GM12878 (cell line): ENCODE measurements at regions not wholly inside any gene's neighbourhood (a gene's known extent, or its start where the extent isn't known, plus 50 kb on each side); places are given as distances from the start of the nearest gene placed in this dataset.

Source experiments
- ATAC-seq: fragments of 200-7000 bp; cut with Tn5 transposase; 3 replicates; pipeline ENCODE4 v1.9.1; 2020; ENCODE audit warnings: mild to moderate bottlenecking, moderate library complexity
- BruUV-seq: library from RNA; stranded (reverse); fragments of 400-500 nt; replicated peaks from 2 replicates; lab custom pipeline; 2021; lab: Mats Ljungman, UMichigan
- CTCF ChIA-PET: fragments of 300-600 bp; sonication (Branson Sonifier 250); formaldehyde crosslinking; extraction: SDS; loops from one replicate; lab custom pipeline; 2021; ENCODE audit warnings: inconsistent platforms; lab: Yijun Ruan, JAX
- POLR2A ChIA-PET: fragments of 350-600 bp; formaldehyde crosslinking; extraction: SDS; loops from one replicate; lab custom pipeline; 2021; ENCODE audit warnings: inconsistent platforms; lab: Charles Lee
- RAD21 ChIA-PET: fragments of 300-600 bp; sonication (Branson Sonifier 250); formaldehyde crosslinking; loops from one replicate; lab custom pipeline; 2023; ENCODE audit warnings: antibody characterized with exemption; ENCODE audit not compliant: unreplicated experiment; lab: Charles Lee
- SMC1A ChIA-PET: fragments of 300-600 bp; sonication (Branson Sonifier 250); formaldehyde crosslinking; loops from one replicate; lab custom pipeline; 2023; ENCODE audit not compliant: unreplicated experiment, uncharacterized antibody; lab: Charles Lee
- DNase-seq: peaks from one replicate; pipeline ENCODE4 v3.0.0-alpha.2; 2011; ENCODE audit warnings: low read depth, low spot score
- FAIRE-seq: peaks from 3 replicates; lab custom pipeline; 2011; peaks lifted over from hg19 to GRCh38; lab: Jason Lieb, UNC
- H2AFZ ChIP-seq: 2 replicates; pipeline ENCODE4 v1.6.0; 2011; ENCODE audit warnings: low read depth, low read length, control low read depth; ENCODE audit not compliant: control insufficient read depth
- H3K27ac ChIP-seq: 2 replicates; pipeline ENCODE4 v1.5.1; 2011; ENCODE audit warnings: control low read depth; ENCODE audit not compliant: control insufficient read depth, insufficient read depth
- H3K27me3 ChIP-seq, 2 experiments: replicated peaks in 1 of 2; 2 replicates each; pipeline versions ENCODE4 v1.6.0 to v1.6.1; 2011; ENCODE audit warnings: low read length in 1 of 2; ENCODE audit not compliant: control insufficient read depth in 2 of 2, insufficient read depth in 2 of 2
- H3K36me3 ChIP-seq, 2 experiments: 2 replicates each; pipeline ENCODE4 v1.5.1; 2011; ENCODE audit warnings: low read length in 1 of 2; ENCODE audit not compliant: control insufficient read depth in 2 of 2, insufficient read depth in 2 of 2
- H3K4me1 ChIP-seq: 2 replicates; pipeline ENCODE4 v1.6.1; 2011; ENCODE audit warnings: mild to moderate bottlenecking, low read length, moderate library complexity, mixed read lengths; ENCODE audit not compliant: control insufficient read depth, insufficient read depth
- H3K4me2 ChIP-seq: 2 replicates; pipeline ENCODE4 v1.6.0; 2011; ENCODE audit warnings: control low read depth; ENCODE audit not compliant: control insufficient read depth, insufficient read depth
- H3K4me3 ChIP-seq: fragments of 200-600 bp; sonication (generic); 2 replicates; pipeline ENCODE4 v1.5.1; 2016
- H3K79me2 ChIP-seq: 2 replicates; pipeline ENCODE4 v1.6.0; 2011; ENCODE audit warnings: low read length; ENCODE audit not compliant: control insufficient read depth, insufficient read depth
- H3K9ac ChIP-seq: 2 replicates; pipeline ENCODE4 v1.8.0; 2011; ENCODE audit warnings: low read length, control low read depth, mixed read lengths; ENCODE audit not compliant: control insufficient read depth, insufficient read depth
- H3K9me3 ChIP-seq: replicated peaks from 3 replicates; pipeline ENCODE4 v1.5.1; 2011; ENCODE audit warnings: mild to moderate bottlenecking, low read length; ENCODE audit not compliant: control insufficient read depth, insufficient read depth
- H4K20me1 ChIP-seq: 2 replicates; pipeline ENCODE4 v1.6.0; 2011; ENCODE audit not compliant: control insufficient read depth, insufficient read depth
- ATF7 ChIP-seq: fragments of 450-650 bp; IDR thresholded peaks from 2 replicates; pipeline ENCODE4 v1.6.1; 2016; ENCODE audit warnings: low read depth, mild to moderate bottlenecking
- BACH1 ChIP-seq: fragments of 450-650 bp; IDR thresholded peaks from 2 replicates; pipeline ENCODE4 v1.6.1; 2017; ENCODE audit warnings: mild to moderate bottlenecking, borderline replicate concordance
- BCL11A ChIP-seq: IDR thresholded peaks from 2 replicates; pipeline ENCODE4 v1.6.1; 2011; ENCODE audit warnings: low read depth, low read length
- FOXM1 ChIP-seq: IDR thresholded peaks from 2 replicates; pipeline ENCODE4 v1.6.1; 2012; ENCODE audit warnings: low read depth, mild to moderate bottlenecking, inconsistent platforms, low read length, moderate library complexity
- GATAD2B ChIP-seq: fragments of 450-650 bp; conservative IDR thresholded peaks from 2 replicates; pipeline ENCODE4 v1.6.1; 2017; ENCODE audit warnings: low read depth, mild to moderate bottlenecking, moderate library complexity
- IRF5 ChIP-seq: fragments of 450-650 bp; IDR thresholded peaks from 2 replicates; pipeline ENCODE4 v1.6.1; 2017; ENCODE audit warnings: borderline replicate concordance
- JUNB ChIP-seq: IDR thresholded peaks from 2 replicates; pipeline ENCODE4 v1.6.1; 2016; ENCODE audit warnings: antibody characterized with exemption, mild to moderate bottlenecking
- PML ChIP-seq: IDR thresholded peaks from 2 replicates; pipeline ENCODE4 v1.6.1; 2012; ENCODE audit warnings: low read length, inconsistent platforms
- POLR2AphosphoS2 ChIP-seq: IDR thresholded peaks from 2 replicates; pipeline ENCODE4 v1.6.1; 2011; ENCODE audit warnings: low read depth, mild to moderate bottlenecking, low read length, improper control_type of control experiment, moderate library complexity
- RFX5 ChIP-seq: IDR thresholded peaks from 2 replicates; pipeline ENCODE4 v1.6.1; 2011; ENCODE audit warnings: low read depth, low read length, improper control_type of control experiment
- WGBS: methylation state at CpG from one replicate; pipeline ENCODE4 v1.1.6; 2016; ENCODE audit warnings: low lambda C conversion rate; ENCODE audit not compliant: insufficient replicate concordance, insufficient coverage; ENCODE audit errors: missing lambda C conversion rate; 5-methylcytosine and 5-hydroxymethylcytosine counted together
- in situ Hi-C: fragments of 300-500 bp; cut with MboI; formaldehyde crosslinking; loops from 9 replicates; pipeline ENCODE4 v1.14.3; 2018; ENCODE audit warnings: mixed read lengths
- intact Hi-C: fragments of 100-400 bp; cut with micrococcal nuclease; formaldehyde crosslinking; loops from one replicate; pipeline ENCODE4 v1.14.2; 2022; ENCODE audit not compliant: unreplicated experiment
- TF ChIP-seq, protein P1 (sequence below): fragments of 450-650 bp; IDR thresholded peaks from 2 replicates; pipeline ENCODE4 v1.6.1; 2018; ENCODE audit warnings: mild to moderate bottlenecking, low read depth, moderate library complexity; ENCODE audit not compliant: partially characterized antibody

DNA sequence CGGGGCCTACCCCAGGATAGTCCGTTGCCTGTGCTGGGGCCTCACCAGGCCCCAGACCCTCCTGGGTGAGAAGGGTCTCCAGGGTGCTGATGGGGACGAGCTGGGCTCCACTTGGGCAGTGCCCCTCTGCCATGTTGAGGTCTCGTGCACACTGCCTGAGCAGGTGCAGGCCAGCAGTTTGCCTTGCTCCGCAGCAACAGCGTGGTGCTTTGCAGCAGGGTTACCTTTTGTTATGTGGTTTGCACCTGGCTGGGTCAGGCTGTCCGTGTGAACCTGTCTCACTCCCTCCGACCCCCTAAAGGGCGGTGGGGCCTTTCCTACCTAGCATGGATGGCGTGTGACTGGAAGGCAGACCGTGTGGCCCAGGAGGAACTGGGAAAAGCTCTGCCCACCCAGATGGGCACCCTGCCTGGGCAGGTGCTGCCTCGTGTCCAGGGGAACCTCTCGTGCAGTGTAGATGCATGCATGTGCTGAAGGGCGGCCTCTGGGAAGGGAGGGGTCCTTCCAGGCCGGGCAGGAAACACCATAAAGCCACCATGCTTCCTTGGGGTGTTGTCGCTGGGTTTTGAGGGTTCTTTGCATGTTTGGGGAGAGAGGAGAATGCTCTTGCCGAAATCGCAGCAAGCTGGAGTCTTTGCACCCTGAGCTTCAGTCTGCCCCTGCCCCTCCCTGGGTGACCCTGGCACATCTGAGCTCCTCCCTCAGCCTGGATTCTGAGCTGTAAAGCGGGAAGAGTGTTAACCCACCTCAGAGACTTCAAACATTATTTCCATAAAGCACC, 75.4 kb upstream of the PPARA start:
- no peaks in the 10 kb centered on the region for H3K4me1 ChIP-seq
- H3K79me2 ChIP-seq = peaks cover 34% of the 10 kb centered on the region
- WGBS = 80% methylated on average over 19 of the region's 19 CpGs
- FAIRE-seq (no peak), DNase-seq (no peak), ATAC-seq (no peak)
- CTCF ChIA-PET = no interaction called here
- H3K4me3 ChIP-seq = no peak overlapping the region
- SMC1A ChIA-PET = no interaction called here
- no peak overlapping the region for H3K4me2 ChIP-seq
- H3K36me3 ChIP-seq = no peaks in the 10 kb centered on the region
- in situ Hi-C loops = no loop called here
- no peak overlapping the region for H2AFZ ChIP-seq
- POLR2A ChIA-PET = no interaction called here
- RAD21 ChIA-PET = no interaction called here
- no TSS peak for BruUV-seq
- TF ChIP-seq RFX5 (no peak), JUNB (no peak), BACH1 (no peak), FOXM1 (no peak), PML (no peak), GATAD2B (no peak), ATF7 (no peak), POLR2AphosphoS2 (no peak), BCL11A (no peak), IRF5 (no peak)
- TF ChIP-seq, protein P1, sequence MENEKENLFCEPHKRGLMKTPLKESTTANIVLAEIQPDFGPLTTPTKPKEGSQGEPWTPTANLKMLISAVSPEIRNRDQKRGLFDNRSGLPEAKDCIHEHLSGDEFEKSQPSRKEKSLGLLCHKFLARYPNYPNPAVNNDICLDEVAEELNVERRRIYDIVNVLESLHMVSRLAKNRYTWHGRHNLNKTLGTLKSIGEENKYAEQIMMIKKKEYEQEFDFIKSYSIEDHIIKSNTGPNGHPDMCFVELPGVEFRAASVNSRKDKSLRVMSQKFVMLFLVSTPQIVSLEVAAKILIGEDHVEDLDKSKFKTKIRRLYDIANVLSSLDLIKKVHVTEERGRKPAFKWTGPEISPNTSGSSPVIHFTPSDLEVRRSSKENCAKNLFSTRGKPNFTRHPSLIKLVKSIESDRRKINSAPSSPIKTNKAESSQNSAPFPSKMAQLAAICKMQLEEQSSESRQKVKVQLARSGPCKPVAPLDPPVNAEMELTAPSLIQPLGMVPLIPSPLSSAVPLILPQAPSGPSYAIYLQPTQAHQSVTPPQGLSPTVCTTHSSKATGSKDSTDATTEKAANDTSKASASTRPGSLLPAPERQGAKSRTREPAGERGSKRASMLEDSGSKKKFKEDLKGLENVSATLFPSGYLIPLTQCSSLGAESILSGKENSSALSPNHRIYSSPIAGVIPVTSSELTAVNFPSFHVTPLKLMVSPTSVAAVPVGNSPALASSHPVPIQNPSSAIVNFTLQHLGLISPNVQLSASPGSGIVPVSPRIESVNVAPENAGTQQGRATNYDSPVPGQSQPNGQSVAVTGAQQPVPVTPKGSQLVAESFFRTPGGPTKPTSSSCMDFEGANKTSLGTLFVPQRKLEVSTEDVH = no peak
- H4K20me1 ChIP-seq = no peaks in the 10 kb centered on the region
- intact Hi-C loops = no loop called here
- no peaks in the 10 kb centered on the region for H3K9me3 ChIP-seq
- H3K27me3 ChIP-seq = peaks cover 0 to 3% of the 10 kb centered on the region in 2 experiments; a peak in 2 of 4 replicates
- no peak overlapping the region for H3K9ac ChIP-seq
- H3K27ac ChIP-seq = no peak overlapping the region
